ENCODE measurements at regions not wholly inside any gene's neighbourhood (a gene's known extent, or its start where the extent isn't known, plus 50 kb on each side); places are given as distances from the start of the nearest gene placed in this dataset.

DNA sequence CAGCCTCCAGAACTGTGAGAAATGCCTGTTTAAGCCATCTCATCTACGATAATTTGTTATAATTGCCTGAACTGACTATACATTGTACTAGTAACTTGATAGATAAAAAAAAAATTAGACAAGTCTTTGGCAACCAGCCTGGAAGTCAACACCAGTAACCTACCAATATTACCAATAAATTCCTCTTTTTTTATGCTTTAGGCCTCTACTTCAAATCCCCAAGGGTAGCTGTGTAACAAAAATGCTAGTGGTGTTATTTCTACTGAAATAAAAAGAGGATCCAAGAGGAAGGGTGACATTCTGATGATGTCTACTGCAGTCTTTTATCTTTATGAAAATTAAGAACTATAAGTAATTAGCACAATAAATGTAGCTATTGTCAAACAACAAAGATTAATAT is 151.7 kb upstream of the SAMSN1 start:
- no peaks in the 10 kb centered on the region for H3K9me3 Mint-ChIP-seq
- H3K27ac Mint-ChIP-seq = no peak overlapping the region
- DNase-seq (ENCODE audit: low spot score in 2 of 2, unreplicated experiment in 2 of 2) = no peak
- no peaks in the 10 kb centered on the region for H3K27me3 Mint-ChIP-seq (ENCODE audit: low read depth)
- TF ChIP-seq, protein P1, sequence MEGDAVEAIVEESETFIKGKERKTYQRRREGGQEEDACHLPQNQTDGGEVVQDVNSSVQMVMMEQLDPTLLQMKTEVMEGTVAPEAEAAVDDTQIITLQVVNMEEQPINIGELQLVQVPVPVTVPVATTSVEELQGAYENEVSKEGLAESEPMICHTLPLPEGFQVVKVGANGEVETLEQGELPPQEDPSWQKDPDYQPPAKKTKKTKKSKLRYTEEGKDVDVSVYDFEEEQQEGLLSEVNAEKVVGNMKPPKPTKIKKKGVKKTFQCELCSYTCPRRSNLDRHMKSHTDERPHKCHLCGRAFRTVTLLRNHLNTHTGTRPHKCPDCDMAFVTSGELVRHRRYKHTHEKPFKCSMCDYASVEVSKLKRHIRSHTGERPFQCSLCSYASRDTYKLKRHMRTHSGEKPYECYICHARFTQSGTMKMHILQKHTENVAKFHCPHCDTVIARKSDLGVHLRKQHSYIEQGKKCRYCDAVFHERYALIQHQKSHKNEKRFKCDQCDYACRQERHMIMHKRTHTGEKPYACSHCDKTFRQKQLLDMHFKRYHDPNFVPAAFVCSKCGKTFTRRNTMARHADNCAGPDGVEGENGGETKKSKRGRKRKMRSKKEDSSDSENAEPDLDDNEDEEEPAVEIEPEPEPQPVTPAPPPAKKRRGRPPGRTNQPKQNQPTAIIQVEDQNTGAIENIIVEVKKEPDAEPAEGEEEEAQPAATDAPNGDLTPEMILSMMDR (IDR thresholded peaks at IDR 0.05; ENCODE audit: unreplicated experiment) = no peak
- H3K4me3 Mint-ChIP-seq = no peak overlapping the region
- H3K36me3 Mint-ChIP-seq = no peaks in the 10 kb centered on the region
- H3K4me1 Mint-ChIP-seq = peaks cover 3% of the 10 kb centered on the region

DNA sequence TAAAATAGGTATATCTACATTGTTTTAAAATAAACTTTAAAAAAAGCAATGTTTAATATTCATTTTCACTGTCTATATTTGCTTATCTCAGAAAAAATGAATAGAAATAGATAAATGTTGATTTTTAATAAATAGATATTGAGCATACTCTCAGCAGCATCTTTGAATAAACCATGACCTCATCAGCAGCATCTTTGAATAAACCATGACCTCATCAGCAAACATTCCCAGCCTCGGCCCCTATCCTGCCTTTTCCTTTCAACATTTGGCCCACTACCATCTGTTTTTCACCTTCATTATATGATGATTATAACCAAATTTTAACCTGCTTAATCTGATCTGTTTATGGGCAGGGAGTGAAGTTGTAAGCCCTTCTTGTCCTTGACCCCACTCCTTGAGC is 148.7 kb upstream of the SAMSN1 start:
- H3K36me3 Mint-ChIP-seq = no peaks in the 10 kb centered on the region
- H3K4me1 Mint-ChIP-seq = no peaks in the 10 kb centered on the region
- no peaks in the 10 kb centered on the region for H3K27me3 Mint-ChIP-seq (ENCODE audit: low read depth)
- no peaks in the 10 kb centered on the region for H3K9me3 Mint-ChIP-seq
- H3K27ac Mint-ChIP-seq = no peak overlapping the region
- TF ChIP-seq, protein P1 (IDR thresholded peaks at IDR 0.05; ENCODE audit: unreplicated experiment) = no peak
- H3K4me3 Mint-ChIP-seq = no peak overlapping the region
- no peak for DNase-seq (ENCODE audit: low spot score in 2 of 2, unreplicated experiment in 2 of 2)

- Mint-ChIP-seq H3K36me3 (no peaks in the 10 kb centered on the region), H3K27me3 (ENCODE audit: low read depth) (no peaks in the 10 kb centered on the region), H3K4me3 (no peak overlapping the region), H3K4me1 (no peaks in the 10 kb centered on the region), H3K27ac (no peak overlapping the region), H3K9me3 (no peaks in the 10 kb centered on the region)
- no peak for DNase-seq (ENCODE audit: low spot score in 2 of 2, unreplicated experiment in 2 of 2)
- TF ChIP-seq, protein P1 (IDR thresholded peaks at IDR 0.05; ENCODE audit: unreplicated experiment) = no peak
These were observed 147.9 kb upstream of the SAMSN1 start for GRCh38 chr21:14693997-14694396.

DNA sequence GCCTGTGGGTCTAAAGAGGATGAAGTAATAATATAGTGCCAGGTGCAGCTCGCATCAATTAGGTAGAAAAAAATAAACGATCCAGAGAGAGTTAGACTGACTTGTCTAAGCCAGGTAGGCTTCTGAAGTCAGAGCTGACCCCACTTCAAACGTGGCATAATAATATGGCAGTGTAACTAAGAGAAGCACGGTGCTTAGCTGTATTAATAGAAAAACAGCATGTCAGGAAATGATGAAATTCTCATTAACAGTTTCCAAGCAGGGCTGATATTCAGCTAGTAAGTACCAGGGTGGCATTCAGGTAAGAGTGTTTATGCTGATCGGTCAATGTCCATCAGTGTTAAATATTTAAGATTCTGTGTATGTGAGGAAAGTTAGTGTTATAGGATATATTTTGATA is 145.8 kb upstream of the SAMSN1 start:
- Mint-ChIP-seq H3K27me3 (ENCODE audit: low read depth) (no peaks in the 10 kb centered on the region), H3K36me3 (no peaks in the 10 kb centered on the region), H3K4me3 (no peak overlapping the region), H3K4me1 (no peaks in the 10 kb centered on the region), H3K27ac (no peak overlapping the region), H3K9me3 (no peaks in the 10 kb centered on the region)
- no peak for DNase-seq (ENCODE audit: low spot score in 2 of 2, unreplicated experiment in 2 of 2)
- TF ChIP-seq, protein P1 (IDR thresholded peaks at IDR 0.05; ENCODE audit: unreplicated experiment) = no peak

GRCh38 chr21:14690886-14691285 is 144.8 kb upstream of the SAMSN1 start:
- H3K4me3 Mint-ChIP-seq = no peak overlapping the region
- no peaks in the 10 kb centered on the region for H3K4me1 Mint-ChIP-seq
- TF ChIP-seq, protein P1 (IDR thresholded peaks at IDR 0.05; ENCODE audit: unreplicated experiment) = no peak
- DNase-seq (ENCODE audit: low spot score in 2 of 2, unreplicated experiment in 2 of 2) = no peak
- H3K27me3 Mint-ChIP-seq (ENCODE audit: low read depth) = no peaks in the 10 kb centered on the region
- H3K27ac Mint-ChIP-seq = no peak overlapping the region
- H3K36me3 Mint-ChIP-seq = no peaks in the 10 kb centered on the region
- no peaks in the 10 kb centered on the region for H3K9me3 Mint-ChIP-seq

- Mint-ChIP-seq H3K4me1 (no peaks in the 10 kb centered on the region), H3K27ac (no peak overlapping the region), H3K36me3 (no peaks in the 10 kb centered on the region), H3K9me3 (no peaks in the 10 kb centered on the region), H3K4me3 (no peak overlapping the region), H3K27me3 (ENCODE audit: low read depth) (no peaks in the 10 kb centered on the region)
- TF ChIP-seq, protein P1 (IDR thresholded peaks at IDR 0.05; ENCODE audit: unreplicated experiment) = no peak
- DNase-seq (ENCODE audit: low spot score in 2 of 2, unreplicated experiment in 2 of 2) = no peak
These were observed 142.8 kb upstream of the SAMSN1 start for GRCh38 chr21:14688936-14689335.

Measured in mesothelial cell of epicardium (in vitro differentiated cells).